MM.1S (cell line): ENCODE measurements at regions not wholly inside any gene's neighbourhood (a gene's known extent, or its start where the extent isn't known, plus 50 kb on each side); places are given as distances from the start of the nearest gene placed in this dataset.

Experiments used
- CTCF ChIP-seq: fragments of 300-600 bp; sonication (generic); IDR thresholded peaks from 2 replicates; pipeline ENCODE4 v1.5.1; 2016; ENCODE audit warnings: antibody characterized with exemption, low read length, mixed read lengths
- EZH2phosphoT487 ChIP-seq: fragments of 300-600 bp; sonication (generic); IDR thresholded peaks from 2 replicates; pipeline ENCODE4 v1.6.1; 2018; ENCODE audit warnings: antibody characterized with exemption, low read length

GRCh38 chr11:119484741-119485605, 62.0 kb upstream of the THY1 start:
- TF ChIP-seq CTCF = no peak
- TF ChIP-seq EZH2phosphoT487 = no peak
